ENCODE measurements at regions not wholly inside any gene's neighbourhood (a gene's known extent, or its start where the extent isn't known, plus 50 kb on each side); places are given as distances from the start of the nearest gene placed in this dataset.

DNA sequence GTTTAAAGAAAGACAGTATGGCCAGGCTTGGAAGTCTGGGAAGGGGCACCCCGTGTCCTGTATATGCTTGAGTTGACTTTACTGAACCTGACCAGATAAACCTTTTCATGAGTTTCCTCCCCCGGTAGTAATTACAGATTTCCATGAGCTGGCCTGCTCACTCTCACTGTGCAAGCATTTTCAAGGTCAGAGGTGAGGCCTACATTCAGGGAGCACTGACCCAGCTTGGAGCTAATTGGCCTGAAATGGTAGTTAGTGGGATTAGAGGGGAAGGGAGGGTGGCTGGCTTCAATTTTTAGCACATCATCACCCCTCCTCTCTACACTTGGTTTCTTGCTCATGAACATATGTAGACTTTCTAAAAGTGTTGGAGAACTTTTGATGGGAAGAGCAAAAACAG is 99.2 kb downstream of the PSAT1 start:
- 70 to 91% methylated on average over 2 of the region's 2 CpGs for WGBS, 2 donors
- TF ChIP-seq, protein P1, sequence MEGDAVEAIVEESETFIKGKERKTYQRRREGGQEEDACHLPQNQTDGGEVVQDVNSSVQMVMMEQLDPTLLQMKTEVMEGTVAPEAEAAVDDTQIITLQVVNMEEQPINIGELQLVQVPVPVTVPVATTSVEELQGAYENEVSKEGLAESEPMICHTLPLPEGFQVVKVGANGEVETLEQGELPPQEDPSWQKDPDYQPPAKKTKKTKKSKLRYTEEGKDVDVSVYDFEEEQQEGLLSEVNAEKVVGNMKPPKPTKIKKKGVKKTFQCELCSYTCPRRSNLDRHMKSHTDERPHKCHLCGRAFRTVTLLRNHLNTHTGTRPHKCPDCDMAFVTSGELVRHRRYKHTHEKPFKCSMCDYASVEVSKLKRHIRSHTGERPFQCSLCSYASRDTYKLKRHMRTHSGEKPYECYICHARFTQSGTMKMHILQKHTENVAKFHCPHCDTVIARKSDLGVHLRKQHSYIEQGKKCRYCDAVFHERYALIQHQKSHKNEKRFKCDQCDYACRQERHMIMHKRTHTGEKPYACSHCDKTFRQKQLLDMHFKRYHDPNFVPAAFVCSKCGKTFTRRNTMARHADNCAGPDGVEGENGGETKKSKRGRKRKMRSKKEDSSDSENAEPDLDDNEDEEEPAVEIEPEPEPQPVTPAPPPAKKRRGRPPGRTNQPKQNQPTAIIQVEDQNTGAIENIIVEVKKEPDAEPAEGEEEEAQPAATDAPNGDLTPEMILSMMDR (IDR thresholded peaks at IDR 0.05), result no peak
- TF ChIP-seq POLR2A (IDR thresholded peaks at IDR 0.05), result no peak
- no peaks in the 10 kb centered on the region for H3K4me1 ChIP-seq
- H3K36me3 ChIP-seq, result no peaks in the 10 kb centered on the region
- H3K4me3 ChIP-seq (replicated peaks in 1 of 3), result no peak overlapping the region
- no peaks in the 10 kb centered on the region for H3K9me3 ChIP-seq
- intact Hi-C loops (cut with DNase I), result no loop called here
- no peaks in the 10 kb centered on the region for H3K27me3 ChIP-seq
- no peak overlapping the region for H3K27ac ChIP-seq
- no peak for DNase-seq

DNA sequence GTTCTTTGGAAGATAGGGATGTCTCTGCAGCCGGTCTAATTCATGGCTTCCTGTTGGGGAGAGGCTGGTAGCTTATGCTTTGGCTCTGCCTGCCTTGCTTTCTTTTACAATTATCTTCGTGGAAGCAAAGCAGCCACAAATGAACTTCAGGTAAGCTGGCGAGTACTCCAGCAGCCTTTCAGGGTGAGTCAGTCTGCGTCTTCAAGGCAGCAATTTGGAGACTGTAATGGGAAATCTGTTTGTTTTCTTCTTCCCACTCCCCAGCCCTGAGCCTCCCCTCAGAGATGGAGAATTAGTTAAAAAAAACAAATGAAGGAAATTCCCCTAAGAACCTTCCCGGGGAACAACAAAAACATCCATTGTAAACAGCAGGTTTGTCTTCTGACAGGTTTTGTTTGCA is 100.1 kb downstream of the PSAT1 start:
- H3K36me3 ChIP-seq, result no peaks in the 10 kb centered on the region
- TF ChIP-seq POLR2A (IDR thresholded peaks at IDR 0.05), result no peak
- TF ChIP-seq, protein P1 (IDR thresholded peaks at IDR 0.05), result no peak
- intact Hi-C loops (cut with DNase I), result no loop called here
- H3K9me3 ChIP-seq, result no peaks in the 10 kb centered on the region
- H3K27me3 ChIP-seq, result no peaks in the 10 kb centered on the region
- no peaks in the 10 kb centered on the region for H3K4me1 ChIP-seq
- no peak overlapping the region for H3K4me3 ChIP-seq (replicated peaks in 1 of 3)
- no peak overlapping the region for H3K27ac ChIP-seq
- 25 to 30% methylated on average over 5 of the region's 5 CpGs for WGBS, 2 donors
- DNase-seq, result no peak

DNA sequence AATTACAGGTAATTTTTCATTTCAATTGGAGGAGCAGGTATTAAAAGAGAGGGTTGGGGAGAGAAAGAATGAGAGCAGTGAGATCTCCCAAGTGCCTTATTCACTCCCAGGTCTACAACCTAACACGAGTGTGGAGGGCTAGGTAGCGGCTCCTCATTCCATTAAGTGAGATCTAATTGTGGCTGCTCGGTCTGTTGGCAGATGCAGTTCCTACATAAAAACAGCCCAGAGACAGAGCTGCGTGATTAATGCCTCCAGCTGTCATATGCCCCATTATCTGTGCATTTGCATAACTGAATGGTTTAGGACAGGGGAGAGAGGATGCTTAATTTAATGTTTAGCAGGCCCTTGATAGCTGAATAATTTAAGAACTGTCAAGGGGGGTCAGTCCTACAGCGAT is 100.5 kb downstream of the PSAT1 start:
- H3K9me3 ChIP-seq, result no peaks in the 10 kb centered on the region
- WGBS, 2 donors, result 30 to 37% methylated on average over 5 of the region's 5 CpGs
- H3K27ac ChIP-seq, result no peak overlapping the region
- intact Hi-C loops (cut with DNase I), result no loop called here
- H3K27me3 ChIP-seq, result no peaks in the 10 kb centered on the region
- no peak overlapping the region for H3K4me3 ChIP-seq (replicated peaks in 1 of 3)
- no peak for DNase-seq
- no peaks in the 10 kb centered on the region for H3K36me3 ChIP-seq
- TF ChIP-seq, protein P1 (IDR thresholded peaks at IDR 0.05), result no peak
- no peak for TF ChIP-seq POLR2A (IDR thresholded peaks at IDR 0.05)
- H3K4me1 ChIP-seq, result no peaks in the 10 kb centered on the region

DNA sequence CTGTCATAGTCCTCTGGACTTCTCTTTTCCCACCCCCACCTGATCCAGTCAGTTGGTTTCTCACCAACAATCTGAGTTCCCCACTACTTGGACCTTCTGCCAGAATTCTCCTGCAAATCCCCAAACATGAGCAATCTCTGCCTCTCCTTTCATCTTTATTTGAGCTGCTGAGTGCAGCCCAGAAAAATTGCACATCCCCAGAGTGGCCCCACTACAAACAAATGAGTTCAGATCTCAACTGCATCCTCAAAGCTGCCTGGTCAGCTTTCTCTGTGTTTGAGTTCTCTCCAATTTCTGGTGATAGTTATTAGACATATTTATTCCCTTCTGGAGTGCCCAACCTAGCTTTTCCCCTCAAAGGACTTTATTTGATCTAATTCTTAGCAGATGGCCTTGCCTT is 102.2 kb downstream of the PSAT1 start:
- no peak for DNase-seq
- Histone ChIP-seq H3K9me3 (no peaks in the 10 kb centered on the region), H3K27me3 (no peaks in the 10 kb centered on the region), H3K27ac (no peak overlapping the region), H3K4me3 (replicated peaks in 1 of 3) (no peak overlapping the region), H3K4me1 (no peaks in the 10 kb centered on the region), H3K36me3 (no peaks in the 10 kb centered on the region)
- TF ChIP-seq, protein P1 (IDR thresholded peaks at IDR 0.05), result no peak
- TF ChIP-seq POLR2A (IDR thresholded peaks at IDR 0.05), result no peak
- intact Hi-C loops (cut with DNase I), result no loop called here

DNA sequence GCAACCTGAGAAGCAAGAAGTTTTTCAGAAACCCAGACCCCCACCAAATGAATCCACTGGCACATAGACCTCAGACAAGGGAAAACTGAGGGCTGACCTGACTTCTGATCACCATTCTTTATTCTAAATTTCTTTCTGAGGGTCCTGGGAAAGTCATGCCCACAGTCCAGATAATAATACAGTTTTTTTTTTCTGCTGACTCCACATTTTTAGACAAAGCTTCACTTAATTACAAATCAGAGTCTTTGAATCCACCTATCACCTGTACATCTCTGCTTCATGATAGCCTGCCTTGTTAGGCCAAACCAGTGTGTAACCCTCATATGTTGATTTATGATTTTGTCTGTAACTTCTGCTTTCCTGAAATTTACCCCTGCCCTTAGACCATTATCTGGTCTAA is 103.6 kb downstream of the PSAT1 start:
- no peak for TF ChIP-seq POLR2A (IDR thresholded peaks at IDR 0.05)
- TF ChIP-seq, protein P1 (IDR thresholded peaks at IDR 0.05), result no peak
- H3K27ac ChIP-seq, result no peak overlapping the region
- no peak overlapping the region for H3K4me3 ChIP-seq (replicated peaks in 1 of 3)
- no peaks in the 10 kb centered on the region for H3K4me1 ChIP-seq
- DNase-seq, result no peak
- H3K9me3 ChIP-seq, result no peaks in the 10 kb centered on the region
- no peaks in the 10 kb centered on the region for H3K36me3 ChIP-seq
- intact Hi-C loops (cut with DNase I), result no loop called here
- no peaks in the 10 kb centered on the region for H3K27me3 ChIP-seq

All from thyroid gland (tissue), 4 donors.